Pancreas (tissue), 10 donors: ENCODE measurements at regions not wholly inside any gene's neighbourhood (a gene's known extent, or its start where the extent isn't known, plus 50 kb on each side); places are given as distances from the start of the nearest gene placed in this dataset.

ENCODE experiments used
- ATAC-seq, 4 donors: fragments of 200-7000 bp; cut with Tn5 transposase; one replicate each; pipeline versions ENCODE4 v1.8.0 to v1.9.1; 2020; ENCODE audit warnings: mild to moderate bottlenecking in 4 of 4, moderate library complexity in 4 of 4
- DNase-seq, 6 donors: peaks; one replicate each; pipeline ENCODE4 v3.0.0-alpha.2; 2020
- FAIRE-seq: peaks from 2 replicates; lab custom pipeline; 2012; peaks lifted over from hg19 to GRCh38; lab: Jason Lieb, UNC
- H3K27ac ChIP-seq, 4 donors: fragments of 200-600 bp; sonication (generic); 1 replicate in 3 of 4; 2 replicates in 1 of 4; pipeline versions ENCODE4 v1.5.0 to v1.8.0; 2020
- H3K27me3 ChIP-seq, 4 donors: fragments of 200-600 bp; one replicate each; pipeline ENCODE4 v1.8.0; 2021
- H3K36me3 ChIP-seq, 3 donors: fragments of 200-600 bp; sonication (generic) in 1 of 3; one replicate each; pipeline versions ENCODE4 v1.5.0 to v1.8.0; 2020 to 2021
- H3K4me1 ChIP-seq, 3 donors: fragments of 200-600 bp; one replicate each; pipeline ENCODE4 v1.8.0; 2021
- H3K4me3 ChIP-seq, 4 donors: fragments of 200-600 bp; sonication (generic) in 2 of 4; one replicate each; pipeline versions ENCODE4 v1.5.0 to v1.8.0; 2020 to 2021
- H3K9me3 ChIP-seq, 4 donors: fragments of 200-600 bp; one replicate each; pipeline ENCODE4 v1.8.0; 2021
- CTCF ChIP-seq, 4 donors: fragments of 200-600 bp; sonication (generic) in 3 of 4; IDR thresholded peaks; one replicate each; pipeline versions ENCODE4 v1.5.0 to v1.8.0; 2021; ENCODE audit warnings: antibody characterized with exemption in 4 of 4
- WGBS, 2 donors: extraction: QIAGEN DNeasy Blood & Tissue Kit; methylation state at CpG; one replicate each; pipeline ENCODE4 v1.1.7; 2013; 5-methylcytosine and 5-hydroxymethylcytosine counted together
- intact Hi-C, 3 donors: fragments of 100-400 bp; cut with DNase I; formaldehyde crosslinking; loops; one replicate each; pipeline versions ENCODE4 v1.11.1 to v1.14.2; 2022
- donor health status: healthy with polysubstance abuse.
- donor health status: DM: no; HTN: no; CAD: no; lungs with moderate emphysema.
- donor health status: DM: no; HTN: no; CAD: no.
- donor health status: control.
- donor health status: control.
- donor health status: Bipolar disorder and iron deficiency.
- donor health status: DM: yes; HTN: yes; CAD: no.
- donor health status: DM: no; HTN: no; CAD: no.
- donor health status: DM: no; HTN: no; CAD: no.
- donor health status: DM: yes; HTN: yes; CAD: no.

GRCh38 chr1:112177314-112177713 is 187.8 kb upstream of the KCND3 start:
- WGBS, 2 donors = 41 to 49% methylated on average over 6 of the region's 6 CpGs
- no peak overlapping the region for H3K4me3 ChIP-seq
- DNase-seq (no peak), ATAC-seq (no peak), FAIRE-seq (no peak)
- H3K4me1 ChIP-seq = no peaks in the 10 kb centered on the region
- no peak for TF ChIP-seq CTCF (IDR thresholded peaks at IDR 0.05)
- no peaks in the 10 kb centered on the region for H3K9me3 ChIP-seq
- no peaks in the 10 kb centered on the region for H3K36me3 ChIP-seq
- H3K27me3 ChIP-seq = no peaks in the 10 kb centered on the region
- intact Hi-C loops = no loop called here
- H3K27ac ChIP-seq = no peak overlapping the region

- intact Hi-C loops = no loop called here
- TF ChIP-seq CTCF (IDR thresholded peaks at IDR 0.05) = no peak
- Histone ChIP-seq H3K9me3 (no peaks in the 10 kb centered on the region), H3K36me3 (no peaks in the 10 kb centered on the region), H3K4me1 (no peaks in the 10 kb centered on the region), H3K4me3 (no peak overlapping the region), H3K27ac (no peak overlapping the region), H3K27me3 (no peaks in the 10 kb centered on the region)
- DNase-seq = no peak
- no peak for FAIRE-seq
- no peak for ATAC-seq
Observed at GRCh38 chr1:112188611-112189010, 199.1 kb upstream of the KCND3 start.

GRCh38 chr1:112196008-112196588 is 199.9 kb upstream of the CTTNBP2NL start:
- H3K4me1 ChIP-seq = no peaks in the 10 kb centered on the region
- WGBS, 2 donors = 22 to 23% methylated on average over 4 of the region's 4 CpGs
- H3K4me3 ChIP-seq = no peak overlapping the region
- no peaks in the 10 kb centered on the region for H3K27me3 ChIP-seq
- no peak for DNase-seq
- no peaks in the 10 kb centered on the region for H3K9me3 ChIP-seq
- FAIRE-seq = no peak
- no peak for ATAC-seq
- H3K27ac ChIP-seq = no peak overlapping the region
- intact Hi-C loops = no loop called here
- H3K36me3 ChIP-seq = no peaks in the 10 kb centered on the region
- no peak for TF ChIP-seq CTCF (IDR thresholded peaks at IDR 0.05)

- no peak for FAIRE-seq
Observed at GRCh38 chr1:112196731-112197130, 199.3 kb upstream of the CTTNBP2NL start.

More at GRCh38 chr1:112196731-112197130, 199.3 kb upstream of the CTTNBP2NL start:
- Histone ChIP-seq H3K27ac (no peak overlapping the region), H3K4me3 (no peak overlapping the region), H3K36me3 (no peaks in the 10 kb centered on the region), H3K27me3 (no peaks in the 10 kb centered on the region), H3K4me1 (no peaks in the 10 kb centered on the region), H3K9me3 (no peaks in the 10 kb centered on the region)
- ATAC-seq (no peak), DNase-seq (no peak)
- TF ChIP-seq CTCF (IDR thresholded peaks at IDR 0.05) = no peak
- intact Hi-C loops = no loop called here
- WGBS, 2 donors = 72 to 78% methylated on average over 4 of the region's 4 CpGs
